HG03025 (cell line): ENCODE measurements at regions not wholly inside any gene's neighbourhood (a gene's known extent, or its start where the extent isn't known, plus 50 kb on each side); places are given as distances from the start of the nearest gene placed in this dataset.

Experiments
- ATAC-seq: cut with Tn5 transposase; IDR thresholded peaks from one replicate; pipeline ENCODE4 v1.9.1; 2021; ENCODE audit warnings: mild to moderate bottlenecking, moderate library complexity; ENCODE audit not compliant: unreplicated experiment, low FRiP score

DNA sequence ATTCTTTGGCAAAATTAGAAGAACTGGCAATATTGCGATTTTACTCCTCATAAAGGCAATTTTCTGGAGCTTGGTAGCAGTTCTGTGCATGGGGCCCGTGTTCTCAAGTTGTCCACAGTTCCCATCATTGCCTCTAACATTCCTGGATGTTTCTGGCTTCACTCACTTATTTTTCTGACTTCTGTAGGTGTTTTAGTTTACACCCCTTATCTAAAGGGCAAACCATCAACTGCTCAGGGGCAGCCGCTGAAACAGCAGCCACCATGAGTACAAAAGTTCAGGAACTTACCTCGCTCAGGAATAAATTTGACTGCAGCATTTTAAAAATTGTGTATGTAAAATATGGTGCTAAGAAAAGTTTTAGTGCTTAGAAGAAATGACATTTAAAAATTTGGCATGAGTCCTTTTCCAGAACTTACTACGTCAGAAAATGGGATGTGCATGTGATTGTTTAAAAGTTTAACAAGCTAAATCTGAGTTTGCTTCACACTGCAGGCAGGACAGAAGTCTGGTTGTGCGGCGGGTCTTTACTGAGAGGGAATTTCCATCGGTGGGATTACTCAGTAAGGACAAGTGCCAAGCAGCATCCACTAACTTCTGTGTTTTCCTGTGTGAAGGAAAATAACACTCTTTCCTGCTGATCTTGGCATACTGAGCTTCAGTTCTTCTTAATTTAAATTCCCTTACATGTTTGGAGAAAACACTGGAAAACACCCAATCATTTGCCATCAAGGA, 261.7 kb downstream of the MAT2B start:
- ATAC-seq, result no peak

DNA sequence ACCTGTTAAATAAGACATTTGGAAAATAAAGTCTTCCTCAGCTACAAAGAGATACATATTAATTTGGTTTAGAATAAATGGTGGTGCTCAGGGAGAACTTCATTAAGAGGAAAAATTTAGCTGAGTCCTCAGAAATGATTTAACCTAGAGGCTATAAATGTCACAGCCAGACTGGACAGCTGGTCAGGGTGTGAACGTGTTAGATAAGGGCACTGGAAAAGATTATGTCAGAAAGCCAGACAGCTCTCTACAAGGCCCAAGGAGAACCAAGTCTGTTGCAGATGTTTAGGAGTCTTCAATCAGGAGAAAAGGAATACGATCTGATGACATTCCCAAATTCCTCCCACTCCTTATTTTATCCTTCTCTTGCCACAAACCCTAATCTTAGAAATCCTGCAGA, 265.2 kb downstream of the MAT2B start:
- no peak for ATAC-seq

DNA sequence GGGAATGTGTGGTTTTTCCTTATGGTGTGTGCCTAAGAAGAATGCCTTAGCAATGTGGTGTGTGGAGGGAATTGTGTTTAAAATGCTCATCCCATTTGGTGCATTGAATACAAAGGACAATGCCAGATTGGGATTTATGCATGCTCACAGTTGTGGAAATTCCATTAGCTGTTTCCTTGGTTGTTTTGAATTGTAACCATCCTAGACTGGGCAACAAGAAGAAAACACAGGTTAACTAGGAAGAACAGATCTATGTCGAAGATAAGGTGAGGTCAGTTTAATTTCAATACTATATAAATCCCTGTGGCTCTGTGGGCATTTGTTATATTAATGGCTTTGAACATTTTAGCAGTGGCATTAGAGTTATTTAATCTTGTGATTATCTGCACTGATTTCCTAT, 266.8 kb downstream of the MAT2B start:
- ATAC-seq, result no peak

DNA sequence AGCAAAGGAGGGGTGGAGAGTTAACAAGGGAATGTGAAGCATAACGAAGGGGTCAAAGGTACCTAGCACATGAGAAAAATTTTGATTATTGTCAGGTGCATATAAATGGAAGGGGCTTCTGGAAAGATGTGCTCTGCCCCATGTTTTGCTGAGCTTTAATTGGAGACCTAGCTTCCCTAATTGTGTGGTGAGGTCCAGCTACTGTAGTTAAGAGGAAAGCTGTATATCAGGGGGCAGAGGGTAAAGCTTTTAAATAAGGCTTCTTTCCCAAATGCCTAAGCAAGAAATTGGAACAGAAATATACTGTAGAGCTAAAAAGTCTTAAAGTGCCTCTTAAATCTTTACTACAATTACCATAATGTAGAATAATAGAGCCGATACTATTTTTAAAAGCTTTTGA, 267.2 kb downstream of the MAT2B start:
- ATAC-seq, result no peak

DNA sequence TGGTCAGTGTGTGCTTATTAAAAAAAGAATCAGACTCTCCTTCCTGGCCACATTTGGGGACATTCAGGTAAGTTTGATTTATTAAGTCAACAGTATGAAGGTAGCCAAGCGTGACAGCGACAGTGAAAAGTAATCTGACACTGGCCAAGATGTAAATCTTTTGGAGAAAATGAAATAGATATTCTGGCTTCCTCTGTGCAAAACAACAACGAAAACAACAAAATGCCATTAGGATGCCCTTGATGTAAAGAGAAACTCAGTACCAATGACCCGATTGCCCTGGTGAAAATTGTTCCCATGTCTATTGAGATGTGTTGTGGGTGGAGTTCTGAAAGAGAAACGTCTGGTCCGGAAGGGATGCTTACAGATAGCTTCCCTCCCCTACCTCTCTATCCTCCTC, 267.8 kb downstream of the MAT2B start:
- no peak for ATAC-seq

DNA sequence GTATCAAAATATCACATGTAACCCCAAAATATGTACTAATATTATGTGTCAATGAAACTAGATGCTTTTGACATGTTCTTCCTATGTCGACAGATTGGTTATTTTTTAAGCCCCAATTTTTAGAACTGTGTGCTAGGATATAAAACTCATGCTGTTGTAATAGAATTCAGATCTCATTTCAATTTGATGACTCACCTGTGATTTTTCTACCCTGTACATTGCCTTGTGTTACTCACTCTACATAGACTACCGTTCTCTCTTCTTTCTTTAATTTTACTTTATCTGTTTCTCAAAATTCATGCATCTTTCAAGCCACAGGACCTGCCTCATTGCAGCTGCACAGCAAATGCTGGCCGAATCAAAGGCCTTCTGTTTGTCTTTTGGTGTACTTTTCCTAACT, 284.5 kb downstream of the MAT2B start:
- ATAC-seq, result no peak

DNA sequence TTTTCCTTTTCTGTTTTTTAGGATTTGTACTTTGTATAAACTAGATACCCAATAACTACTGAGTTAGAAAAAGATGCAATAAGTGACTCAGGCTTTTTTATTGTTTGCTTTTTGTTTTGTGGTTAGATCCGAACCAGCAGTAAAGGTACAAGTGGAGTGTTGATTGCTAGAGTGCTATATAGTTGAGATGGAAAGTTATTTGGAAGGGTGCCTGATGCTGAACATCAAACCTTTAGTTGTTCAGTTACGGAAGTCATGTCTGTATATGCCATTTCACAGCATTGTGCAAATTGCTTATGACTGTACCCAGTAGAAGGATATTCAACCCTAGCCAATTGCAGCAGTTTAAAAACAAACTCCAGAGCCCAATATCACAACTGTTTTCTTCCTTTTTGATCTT, 285.1 kb downstream of the MAT2B start:
- no peak for ATAC-seq

DNA sequence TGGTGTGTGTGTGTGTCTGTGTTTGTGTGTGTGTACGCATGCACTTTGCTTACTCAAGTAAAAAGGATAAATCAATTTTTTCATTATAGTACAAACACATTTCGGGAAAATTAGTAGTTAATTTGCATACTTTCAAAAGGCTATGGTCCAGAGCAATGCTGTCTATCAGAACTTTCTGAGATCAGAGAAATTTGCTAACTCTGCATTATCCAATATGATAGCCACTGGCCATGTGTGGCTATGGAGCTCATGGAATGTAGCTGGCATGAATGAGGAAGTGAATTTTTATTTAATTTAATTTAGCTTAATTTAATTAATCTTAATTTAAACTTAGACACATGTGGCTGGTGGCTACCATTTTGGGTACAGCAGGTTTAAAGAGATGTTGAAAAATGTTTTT, 289.6 kb downstream of the MAT2B start:
- ATAC-seq, result no peak

DNA sequence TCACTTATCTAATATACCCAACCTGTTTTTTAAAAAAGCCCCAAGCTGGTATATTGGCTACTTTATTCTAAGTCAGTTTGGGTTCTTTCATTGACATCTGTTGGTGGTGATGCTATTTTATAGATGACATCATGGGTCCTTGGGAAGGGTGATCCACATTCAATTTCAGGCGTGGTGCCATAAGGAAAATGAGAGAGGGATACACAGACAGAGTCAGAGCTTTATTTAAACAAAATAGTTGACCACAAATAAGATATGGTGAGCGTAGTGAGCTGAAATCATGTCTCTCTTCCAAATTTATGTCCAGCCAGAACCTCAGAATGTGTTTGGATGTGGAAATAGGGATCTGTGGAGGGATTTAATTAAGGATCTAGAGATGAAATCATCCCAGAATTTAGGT, 302.4 kb downstream of the MAT2B start:
- ATAC-seq, result no peak

DNA sequence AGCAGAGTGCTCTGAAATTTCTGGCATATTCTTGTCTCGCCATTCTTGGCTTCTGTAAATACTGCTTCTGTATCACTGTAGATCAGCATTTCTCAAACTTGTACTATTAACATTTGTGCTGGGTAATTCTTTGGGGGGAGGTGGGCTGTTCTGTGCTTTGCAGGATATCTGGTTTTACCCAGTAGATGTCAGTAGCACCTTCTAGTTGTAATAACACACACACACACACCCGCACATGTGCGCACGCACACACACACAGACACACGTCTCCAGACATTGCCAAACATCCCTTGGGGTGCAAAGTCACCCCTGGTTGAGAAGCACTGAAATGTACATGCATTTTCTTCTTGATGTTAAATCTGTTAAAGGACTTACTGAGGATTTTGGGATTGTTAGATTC, 304.1 kb downstream of the MAT2B start:
- no peak for ATAC-seq

DNA sequence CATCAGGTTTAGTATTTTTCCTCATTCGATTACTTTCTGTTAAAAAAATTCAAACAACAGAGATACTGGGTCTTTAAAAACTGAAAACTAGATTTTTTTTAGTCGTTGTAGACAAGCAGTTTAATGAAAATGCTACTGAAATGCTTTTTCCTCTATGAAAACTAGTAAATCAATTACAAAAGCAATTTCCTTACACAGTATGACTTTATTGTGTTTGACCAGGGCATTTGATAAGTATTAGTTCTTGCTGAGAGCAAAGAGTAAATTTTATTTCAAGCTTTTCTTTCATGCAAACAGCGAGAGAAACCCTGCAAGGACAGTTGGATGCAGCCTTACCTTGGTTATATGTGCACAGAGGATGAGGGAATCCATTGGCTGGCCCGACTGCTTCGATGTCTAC, 308.5 kb downstream of the MAT2B start:
- ATAC-seq, result no peak

DNA sequence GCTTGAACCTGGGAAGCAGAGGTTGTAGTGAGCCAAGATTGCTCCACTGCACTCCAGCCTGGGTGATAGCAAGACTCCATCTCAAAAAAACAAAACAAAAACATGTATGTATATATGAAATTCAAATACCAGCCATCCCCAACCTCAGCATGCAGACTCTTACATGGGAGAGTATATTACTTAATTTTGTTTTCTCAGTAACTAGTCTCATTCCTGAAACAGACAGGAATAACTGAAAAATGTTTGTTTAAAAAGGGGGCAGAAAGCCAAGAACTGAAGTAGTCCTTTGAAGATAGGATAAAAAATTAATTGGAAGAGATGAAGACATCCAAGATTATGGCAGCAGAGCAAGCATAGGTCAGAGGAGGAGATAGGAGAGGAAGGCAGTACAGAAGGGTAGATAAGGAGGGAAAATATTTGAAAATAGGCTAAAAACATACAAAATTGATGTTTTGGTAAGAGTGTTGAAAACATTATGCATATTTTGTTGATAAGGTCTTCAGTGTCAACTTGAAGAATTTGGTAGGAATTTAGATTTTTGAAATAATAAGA, 309.9 kb downstream of the MAT2B start:
- ATAC-seq, result no peak

DNA sequence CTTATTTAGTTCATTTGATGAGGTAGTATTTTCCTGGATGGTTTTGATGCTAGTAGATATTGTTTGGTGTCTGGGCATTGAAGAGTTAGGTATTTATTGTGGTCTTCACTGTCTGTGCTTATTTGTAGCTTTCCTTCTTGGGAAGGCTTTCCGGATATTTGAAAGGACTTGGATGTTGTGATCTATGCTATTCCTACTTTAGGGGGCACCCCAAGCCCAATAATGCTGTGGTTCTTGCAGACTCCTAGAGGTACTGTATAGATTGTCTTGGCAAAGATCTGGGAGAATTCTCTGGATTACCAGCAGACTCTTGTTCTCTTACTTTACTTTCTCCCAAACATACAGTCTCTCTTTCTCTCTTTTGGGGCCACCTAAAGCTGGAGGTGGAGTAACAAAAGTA, 315.7 kb downstream of the MAT2B start:
- no peak for ATAC-seq

DNA sequence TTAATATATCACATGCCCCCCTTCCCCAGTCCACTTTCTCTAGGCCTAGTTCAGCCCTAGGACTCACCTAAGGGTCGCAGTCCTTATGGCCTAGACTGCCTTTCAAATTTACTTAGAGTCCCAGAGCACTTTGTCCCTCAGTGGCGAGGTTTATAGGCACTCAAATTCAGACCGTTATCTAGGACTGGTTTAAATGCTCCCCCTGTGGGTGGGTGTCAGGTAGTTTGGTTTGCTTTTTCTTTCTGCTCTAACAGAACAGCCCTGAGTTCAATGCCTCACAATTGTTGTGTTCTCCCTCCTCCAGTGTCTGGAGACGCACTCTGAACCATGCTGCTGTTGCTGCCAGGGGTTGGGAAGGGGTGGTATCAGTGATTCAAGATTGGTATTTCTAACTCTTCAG, 317.1 kb downstream of the MAT2B start:
- ATAC-seq, result no peak

DNA sequence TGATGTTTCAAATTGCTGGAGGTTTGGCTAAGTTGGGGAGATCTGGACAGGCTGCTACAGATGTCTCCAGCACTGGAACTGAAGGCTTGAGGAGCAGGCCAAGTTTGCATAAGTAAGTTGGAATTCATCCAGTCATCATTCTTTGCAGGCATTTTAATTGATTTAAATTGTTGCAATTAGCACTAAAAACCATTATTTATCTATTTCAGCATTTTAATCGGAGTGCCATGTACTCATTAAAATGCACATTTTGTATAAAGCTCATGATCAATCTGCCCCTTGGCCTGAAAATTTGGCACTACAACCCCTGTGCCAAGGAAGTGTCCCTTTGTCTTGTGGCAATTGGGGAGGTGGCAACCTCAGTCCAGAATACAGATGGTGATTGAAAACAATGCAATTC, 320.2 kb downstream of the MAT2B start:
- ATAC-seq, result no peak

DNA sequence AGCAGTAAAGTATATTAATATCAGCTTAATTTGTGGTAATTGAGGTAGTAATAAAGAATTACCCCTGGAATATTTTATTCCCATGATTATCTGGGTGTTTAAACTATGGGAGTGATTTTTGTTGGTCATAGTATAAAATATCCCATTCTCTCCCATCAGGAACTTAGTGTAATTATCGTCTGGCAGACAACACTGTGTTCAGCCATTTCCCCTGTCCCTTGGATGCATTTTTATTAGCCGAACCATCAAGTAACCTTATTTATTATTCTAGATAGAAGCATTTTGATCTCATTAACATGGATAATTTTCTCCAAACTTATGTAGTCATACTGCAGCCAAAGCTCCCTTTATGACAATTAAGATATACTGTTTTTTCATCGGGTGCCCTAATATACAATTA, 320.8 kb downstream of the MAT2B start:
- ATAC-seq, result no peak

DNA sequence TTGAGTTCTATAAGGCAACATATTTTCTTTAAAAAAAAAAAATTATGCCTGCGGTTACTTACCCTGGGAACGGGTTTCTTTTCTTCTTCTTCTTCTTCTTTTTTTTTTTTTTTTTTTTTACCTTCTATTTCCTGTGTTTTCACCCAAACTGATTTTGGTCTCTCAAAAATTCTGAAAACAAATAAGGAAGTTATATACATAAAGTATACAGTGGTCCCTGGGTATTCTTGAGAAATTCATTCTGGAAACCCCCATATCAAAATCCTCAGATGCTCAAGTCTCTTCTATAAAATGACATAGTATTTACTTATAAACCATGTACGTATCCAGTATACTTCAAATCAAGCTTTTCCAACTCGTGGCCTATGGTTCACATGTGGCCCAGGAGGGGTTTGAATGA, 326.7 kb downstream of the MAT2B start:
- ATAC-seq, result no peak

DNA sequence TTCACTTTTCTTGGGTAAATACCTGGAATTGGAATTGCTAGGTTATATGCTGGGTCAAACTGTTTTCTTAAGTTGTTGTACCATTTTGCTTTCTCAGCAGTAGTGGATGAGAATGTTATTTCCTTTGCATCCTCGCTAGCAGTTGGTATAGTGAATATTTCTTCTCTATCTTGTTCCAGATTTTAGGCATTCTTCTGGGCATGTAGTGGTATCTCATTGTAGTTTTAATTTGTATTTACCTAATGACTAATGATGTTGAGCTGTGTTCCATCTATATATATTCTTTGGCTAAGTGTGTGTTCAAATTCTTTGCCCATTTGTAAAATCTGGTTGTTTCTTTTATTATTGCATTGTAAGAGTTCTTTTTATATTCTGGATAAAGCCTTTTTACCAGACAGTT, 333.3 kb downstream of the MAT2B start:
- no peak for ATAC-seq

DNA sequence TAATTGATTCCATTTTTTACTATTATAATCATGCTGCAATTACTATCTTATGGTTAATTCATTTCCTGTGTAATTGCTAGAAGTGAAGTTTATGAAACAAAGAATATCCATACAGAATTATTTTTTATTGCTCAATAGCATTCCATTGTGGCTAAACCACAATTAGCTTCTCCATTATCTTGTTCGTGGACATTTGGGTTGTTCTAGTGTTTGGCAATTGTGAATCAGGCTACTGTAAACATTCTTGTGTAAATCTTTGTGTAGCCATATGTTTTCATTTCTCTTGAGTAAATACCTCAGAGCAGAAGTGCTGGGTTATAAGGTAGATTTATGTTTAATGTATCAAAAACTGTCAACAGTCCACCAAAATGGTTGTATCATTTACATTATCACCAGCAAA, 341.1 kb downstream of the MAT2B start:
- ATAC-seq, result no peak

DNA sequence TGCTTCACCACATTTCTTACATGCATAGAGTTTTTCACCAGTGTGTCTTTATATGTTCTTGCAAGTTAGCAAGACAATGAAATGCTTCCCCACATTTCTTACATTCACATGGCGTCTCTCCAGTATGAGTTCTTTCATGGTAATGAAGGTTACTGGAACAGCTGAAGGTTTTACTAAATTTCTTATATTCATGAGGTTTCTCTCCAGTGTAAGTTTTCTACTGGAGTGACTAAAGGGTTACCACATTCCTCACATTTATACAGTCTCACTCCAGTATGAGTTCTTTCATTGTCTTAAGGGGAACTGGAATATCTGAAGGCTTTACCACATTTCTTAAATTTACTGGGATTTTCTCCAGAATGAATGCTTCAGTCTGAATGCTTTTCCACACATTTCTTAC, 350.3 kb downstream of the MAT2B start:
- ATAC-seq, result no peak

DNA sequence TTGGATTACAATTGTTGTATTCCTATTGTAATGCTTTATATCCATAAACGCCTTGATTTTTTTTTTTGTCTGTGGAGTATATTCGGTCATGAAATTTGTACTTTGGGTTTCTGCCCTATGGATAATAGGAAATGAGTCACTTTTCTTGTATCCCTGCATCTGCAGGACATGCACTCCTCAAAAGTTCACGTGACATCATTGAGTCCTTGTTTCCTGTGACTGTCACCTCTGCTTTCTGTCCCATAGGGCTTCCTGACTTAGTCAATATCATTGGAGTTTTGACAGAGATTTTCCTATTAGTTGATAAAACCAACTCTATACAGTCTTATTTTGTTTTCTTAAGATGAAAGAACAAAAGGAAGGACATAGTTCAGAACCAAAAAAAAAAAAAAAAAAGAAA, 356.3 kb downstream of the MAT2B start:
- ATAC-seq, result no peak

DNA sequence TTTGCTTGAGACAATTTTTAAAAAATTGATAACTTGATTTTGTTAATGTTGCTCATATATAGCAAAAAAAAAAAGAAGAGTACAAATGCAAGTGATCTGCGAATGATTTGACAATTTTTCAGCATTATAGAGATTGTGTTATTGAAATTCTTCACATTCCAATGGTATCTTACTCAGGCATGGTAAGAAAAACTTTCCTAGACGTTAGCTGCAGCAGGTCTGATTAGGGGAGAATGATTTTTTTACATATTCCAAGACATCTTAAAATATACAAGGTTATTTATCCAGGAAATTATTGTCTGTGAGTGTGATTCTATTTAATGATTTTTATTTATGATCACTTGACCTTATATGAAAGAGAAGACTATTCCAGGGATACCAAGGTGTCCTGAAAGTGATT, 361.9 kb downstream of the MAT2B start:
- ATAC-seq, result no peak

DNA sequence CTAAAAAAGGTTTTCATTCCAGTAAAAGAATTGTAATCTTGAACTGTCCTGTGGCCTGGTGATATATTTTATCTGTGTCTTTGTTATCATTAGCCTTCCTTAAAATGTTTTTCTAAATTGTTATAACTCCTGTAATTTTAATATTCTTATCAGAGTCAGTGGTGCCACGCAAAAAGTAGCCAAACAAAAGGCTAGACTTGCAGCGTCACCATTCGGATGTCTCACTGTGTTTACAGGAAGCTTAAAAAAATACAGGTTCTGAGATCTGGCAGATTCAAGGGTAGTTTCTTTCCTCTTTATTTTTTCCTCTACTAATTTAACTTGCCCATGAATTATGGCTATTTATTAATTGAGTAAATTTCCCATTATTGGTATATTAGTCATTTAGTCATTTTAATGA, 362.3 kb downstream of the MAT2B start:
- no peak for ATAC-seq
